Heart left ventricle (tissue), 16 donors: ENCODE measurements at regions not wholly inside any gene's neighbourhood (a gene's known extent, or its start where the extent isn't known, plus 50 kb on each side); places are given as distances from the start of the nearest gene placed in this dataset.

Experiments
- ATAC-seq, 4 donors: fragments of 200-7000 bp; cut with Tn5 transposase; one replicate each; pipeline ENCODE4 v1.9.1; 2020 to 2022; ENCODE audit warnings: moderate library complexity in 4 of 4, mild to moderate bottlenecking in 3 of 4, moderate number of reproducible peaks in 1 of 4
- DNase-seq, 5 donors: peaks; one replicate each; pipeline ENCODE4 v3.0.0-alpha.2; 2020
- H3K27ac ChIP-seq, 12 donors: fragments of 200-600 bp; sonication (generic) in 4 of 12; one replicate each; pipeline versions ENCODE4 v1.5.0 to v1.8.0; 2016 to 2022; ENCODE audit warnings: mild to moderate bottlenecking in 2 of 12
- H3K27me3 ChIP-seq, 9 donors: fragments of 200-600 bp; sonication (generic) in 2 of 9; one replicate each; pipeline versions ENCODE4 v1.5.1 to v1.8.0; 2016 to 2022; ENCODE audit warnings: mild to moderate bottlenecking in 3 of 9
- H3K36me3 ChIP-seq, 9 donors: fragments of 200-600 bp; sonication (generic) in 2 of 9; one replicate each; pipeline versions ENCODE4 v1.5.0 to v1.8.0; 2018 to 2022; ENCODE audit warnings: mild to moderate bottlenecking in 2 of 9
- H3K4me1 ChIP-seq, 12 donors: fragments of 200-600 bp; sonication (generic) in 4 of 12; one replicate each; pipeline versions ENCODE4 v1.5.0 to v1.8.0; 2016 to 2022; ENCODE audit warnings: mild to moderate bottlenecking in 3 of 12
- H3K4me3 ChIP-seq, 12 donors: fragments of 200-600 bp; sonication (generic) in 4 of 12; one replicate each; pipeline versions ENCODE4 v1.5.0 to v1.8.0; 2017 to 2022; ENCODE audit warnings: mild to moderate bottlenecking in 9 of 12, moderate library complexity in 4 of 12
- H3K9me3 ChIP-seq, 12 donors: fragments of 200-600 bp; sonication (generic) in 4 of 12; one replicate each; pipeline versions ENCODE4 v1.5.0 to v1.8.0; 2016 to 2022; ENCODE audit warnings: mild to moderate bottlenecking in 1 of 12
- CTCF ChIP-seq, 12 donors: fragments of 200-600 bp; sonication (generic) in 4 of 12; IDR thresholded peaks; one replicate each; pipeline versions ENCODE4 v1.5.0 to v1.8.0; 2018 to 2022; ENCODE audit warnings: antibody characterized with exemption in 12 of 12, mild to moderate bottlenecking in 5 of 12
- POLR2A ChIP-seq, 2 donors: fragments of 450-650 bp; IDR thresholded peaks; one replicate each; pipeline ENCODE4 v1.6.1; 2017; ENCODE audit warnings: antibody characterized with exemption in 2 of 2, mild to moderate bottlenecking in 2 of 2, moderate library complexity in 2 of 2
- WGBS, 4 donors: extraction: QIAGEN DNeasy Blood & Tissue Kit in 2 of 4; methylation state at CpG; one replicate each; pipeline versions ENCODE4 v1.1.5 to v1.1.7; 2013 to 2018; 5-methylcytosine and 5-hydroxymethylcytosine counted together
- intact Hi-C, 10 donors: fragments of 100-400 bp; cut with DNase I; formaldehyde crosslinking; loops; one replicate each; pipeline versions ENCODE4 v1.11.1 to v1.14.2; 2022
- donor health status: ischemic (EF 13 %, LVEDD 7.1; RV severe dilation, severe dysfunction).
- donor health status: healthy with polysubstance abuse.
- donor health status: DM: no; HTN: yes; CAD: no.
- donor health status: DM: no; HTN: no; CAD: no.
- donor health status: ischemic (EF 25% LVEDD 6.9; RV normal size, moderate dysfunction).
- donor health status: ischemic (EF 25% LVEDD 5.7; RV mildly dilated, moderate dysfunction).
- donor health status: healthy.
- donor health status: DM: yes; HTN: yes; CAD: no.
- donor health status: ischemic (EF 35%, LVEDD 5.7; RV mildly dilated, moderate dysfunction).
- donor health status: nonischemic (EF 11% LVEDD 7.7; RV severe dilation, severe dysfunction).
- donor health status: DM: yes; HTN: yes; CAD: no.
- donor health status: PGD.
- donor health status: ischemic (EF 29% LVEDD 5.4; RV normal size, mild dysfunction).
- donor health status: nonischemic (EF 23%, LVEDD 6.1; RV moderate dilation, normal function).

- intact Hi-C loops, result no loop called here
- WGBS, 4 donors, result 83 to 91% (median 88%) methylated on average over 1 of the region's 1 CpG
- no peak for ATAC-seq
Measured at GRCh38 chr6:126481319-126481718, 141.4 kb downstream of the CENPW start.

GRCh38 chr6:126504792-126505191, 164.9 kb downstream of the CENPW start:
- H3K27ac ChIP-seq, result no peak overlapping the region
- no peaks in the 10 kb centered on the region for H3K4me1 ChIP-seq
- 93 to 96% (median 95%) methylated on average over 9 of the region's 9 CpGs for WGBS, 4 donors
- H3K27me3 ChIP-seq, result no peaks in the 10 kb centered on the region
- DNase-seq (no peak), ATAC-seq (no peak)
- H3K4me3 ChIP-seq, result no peak overlapping the region
- intact Hi-C loops, result no loop called here
- TF ChIP-seq CTCF (IDR thresholded peaks at IDR 0.05) (no peak), POLR2A (IDR thresholded peaks at IDR 0.05) (no peak)
- H3K36me3 ChIP-seq, result no peaks in the 10 kb centered on the region
- peaks cover 0 to 24% (median 2%) of the 10 kb centered on the region in 12 donors for H3K9me3 ChIP-seq

More at GRCh38 chr6:126481319-126481718, 141.4 kb downstream of the CENPW start:
- H3K36me3 ChIP-seq, result no peaks in the 10 kb centered on the region
- H3K27me3 ChIP-seq, result no peaks in the 10 kb centered on the region
- no peak for TF ChIP-seq POLR2A (IDR thresholded peaks at IDR 0.05)
- no peak for TF ChIP-seq CTCF (IDR thresholded peaks at IDR 0.05)
- H3K9me3 ChIP-seq, result peaks cover 0 to 4% (median 0%) of the 10 kb centered on the region in 12 donors
- H3K4me3 ChIP-seq, result no peak overlapping the region
- H3K4me1 ChIP-seq, result no peaks in the 10 kb centered on the region
- H3K27ac ChIP-seq, result no peak overlapping the region
- DNase-seq, result no peak

- TF ChIP-seq CTCF (IDR thresholded peaks at IDR 0.05) (no peak), POLR2A (IDR thresholded peaks at IDR 0.05) (no peak)
- WGBS, 4 donors, result 73 to 81% (median 79%) methylated on average over 1 of the region's 1 CpG
- no peak overlapping the region for H3K4me3 ChIP-seq
- ATAC-seq (no peak), DNase-seq (no peak)
- no peak overlapping the region for H3K27ac ChIP-seq
- no peaks in the 10 kb centered on the region for H3K36me3 ChIP-seq
- no peaks in the 10 kb centered on the region for H3K27me3 ChIP-seq
- H3K9me3 ChIP-seq, result peaks cover 0 to 23% (median 7%) of the 10 kb centered on the region in 12 donors
- no peaks in the 10 kb centered on the region for H3K4me1 ChIP-seq
- intact Hi-C loops, result no loop called here
Measured at GRCh38 chr6:126513198-126513597, 173.3 kb downstream of the CENPW start.

GRCh38 chr6:126516411-126516810, 176.5 kb downstream of the CENPW start:
- H3K4me3 ChIP-seq, result no peak overlapping the region
- no peaks in the 10 kb centered on the region for H3K27me3 ChIP-seq
- no peaks in the 10 kb centered on the region for H3K4me1 ChIP-seq
- TF ChIP-seq POLR2A (IDR thresholded peaks at IDR 0.05) (no peak), CTCF (IDR thresholded peaks at IDR 0.05) (no peak)
- H3K9me3 ChIP-seq, result peaks cover 0 to 24% (median 2%) of the 10 kb centered on the region in 12 donors
- no peak for ATAC-seq
- no peak overlapping the region for H3K27ac ChIP-seq
- H3K36me3 ChIP-seq, result no peaks in the 10 kb centered on the region
- DNase-seq, result no peak
- 65 to 74% (median 72%) methylated on average over 1 of the region's 1 CpG for WGBS, 4 donors
- intact Hi-C loops, result no loop called here
